ENCODE measurements at regions not wholly inside any gene's neighbourhood (a gene's known extent, or its start where the extent isn't known, plus 50 kb on each side); places are given as distances from the start of the nearest gene placed in this dataset.

DNA sequence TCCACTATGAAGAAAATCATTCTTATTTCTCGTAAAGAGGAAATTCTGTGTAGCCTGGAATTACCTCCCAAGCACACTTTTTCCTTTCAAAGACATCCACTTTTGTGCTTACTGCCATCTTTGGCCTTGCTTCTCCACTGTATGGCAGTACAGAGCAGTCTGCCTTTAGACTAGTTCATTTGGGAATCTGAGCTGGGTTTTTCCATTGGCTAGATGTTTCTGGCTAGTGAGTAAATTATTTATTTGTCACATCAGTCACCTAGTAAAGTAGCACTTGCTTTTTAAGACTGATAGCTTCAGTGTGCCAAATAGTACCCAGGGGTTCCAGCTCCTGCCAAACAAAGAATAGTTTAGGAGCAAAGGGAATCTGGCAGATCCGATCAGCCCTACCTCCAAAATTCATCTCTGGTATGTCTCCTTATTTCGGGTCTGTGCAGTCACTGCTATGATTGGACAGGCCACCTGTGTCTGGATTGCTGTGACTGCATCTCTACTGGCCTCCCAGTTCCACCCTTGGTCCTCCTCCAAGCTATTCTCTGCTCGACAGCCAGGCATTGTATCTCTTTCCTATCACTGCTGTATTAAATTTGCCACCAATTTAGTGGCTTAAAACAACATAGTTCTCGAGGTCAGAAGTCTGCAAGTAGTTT lies 97.6 kb downstream of the NUDT12 start:
- no peak for DNase-seq (ENCODE audit: low read depth in 2 of 3, low spot score in 2 of 3)

DNA sequence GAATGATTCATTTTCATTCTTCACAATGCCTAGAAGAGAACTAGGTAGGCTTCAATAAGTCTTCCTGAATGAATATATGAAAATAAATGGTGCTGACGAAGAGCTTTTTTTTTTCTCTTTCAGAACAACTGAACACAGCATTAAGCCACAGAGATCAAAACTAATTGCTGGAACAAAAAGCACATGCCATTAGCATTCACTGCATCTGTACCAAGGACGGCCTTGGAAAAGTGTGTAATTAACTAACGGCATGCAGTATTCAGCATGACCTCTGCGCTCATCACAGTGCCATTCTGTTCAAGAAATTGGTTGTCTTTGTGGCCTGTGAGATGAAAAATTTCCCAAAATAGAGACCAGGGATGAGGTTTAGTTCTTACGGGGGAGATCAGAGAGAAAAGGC lies 99.3 kb downstream of the NUDT12 start:
- no peak for DNase-seq (ENCODE audit: low read depth in 2 of 3, low spot score in 2 of 3)

DNA sequence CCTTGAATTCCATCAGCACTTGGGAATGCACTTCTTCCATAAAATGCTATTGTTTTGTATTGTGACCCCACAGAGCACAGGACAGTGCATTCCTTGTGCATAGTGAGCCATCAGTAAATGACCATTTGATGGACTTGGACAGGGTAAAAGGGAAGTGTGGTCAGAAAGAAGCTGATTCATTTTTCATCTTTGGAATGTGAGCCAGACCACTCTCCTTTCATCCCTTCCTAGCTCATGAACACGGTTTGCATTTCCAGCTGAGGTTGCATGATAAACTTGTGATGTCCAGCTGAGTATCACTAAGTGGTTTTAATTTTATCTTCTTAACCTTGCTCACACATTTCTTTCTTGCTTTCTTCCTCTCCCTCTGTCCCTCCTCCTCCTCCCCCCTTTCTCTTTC lies 101.3 kb downstream of the NUDT12 start:
- no peak for DNase-seq (ENCODE audit: low read depth in 2 of 3, low spot score in 2 of 3)

DNA sequence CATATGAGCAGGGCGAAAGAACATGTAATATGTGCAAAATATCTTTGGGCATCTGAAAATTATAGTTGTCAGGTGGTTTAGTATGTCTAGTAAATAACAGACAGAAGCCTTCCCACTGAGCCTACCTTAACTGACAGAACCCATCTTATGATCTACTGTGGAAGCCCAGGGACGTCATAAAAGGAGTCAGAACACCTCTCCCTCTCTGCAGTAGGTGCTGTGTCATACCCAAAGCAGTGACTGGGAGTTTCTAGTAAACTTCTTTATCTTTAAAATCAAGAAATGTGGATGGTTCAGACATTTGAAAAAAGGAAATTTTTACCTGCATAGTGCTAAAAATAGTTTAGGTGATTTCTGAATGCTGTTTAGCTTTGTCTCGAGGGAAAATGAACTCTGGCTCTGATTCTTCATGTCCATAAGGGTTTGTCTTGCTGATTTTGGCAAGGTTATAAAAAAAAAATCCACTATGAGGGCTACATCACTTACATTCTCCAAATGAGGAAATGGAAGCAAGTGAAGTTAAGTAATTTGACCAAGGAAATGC lies 104.0 kb downstream of the NUDT12 start:
- DNase-seq (ENCODE audit: low read depth in 2 of 3, low spot score in 2 of 3) = no peak

- DNase-seq (ENCODE audit: low read depth in 2 of 3, low spot score in 2 of 3) = no peak
Observed at GRCh38 chr5:103456476-103456875, 106.1 kb downstream of the NUDT12 start.

DNA sequence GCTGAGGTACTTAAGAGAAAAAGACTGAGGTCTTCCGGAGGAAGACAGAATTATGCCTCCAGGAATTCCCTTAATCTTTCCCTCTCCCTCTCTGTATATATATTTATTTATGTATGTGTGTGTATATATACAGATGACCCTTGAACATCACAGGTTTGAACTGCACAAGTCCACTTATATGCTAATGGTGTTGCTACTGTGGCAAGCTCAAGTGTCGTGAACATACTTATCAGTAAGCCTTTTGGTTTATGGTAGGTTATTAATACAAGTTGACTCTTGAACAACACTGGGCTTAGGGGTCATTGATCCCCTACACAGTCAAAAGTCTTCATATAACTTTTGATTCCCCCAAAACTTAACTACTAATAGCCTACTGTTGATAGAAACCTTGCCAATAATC lies 106.8 kb downstream of the NUDT12 start:
- no peak for DNase-seq (ENCODE audit: low read depth in 2 of 3, low spot score in 2 of 3)

DNA sequence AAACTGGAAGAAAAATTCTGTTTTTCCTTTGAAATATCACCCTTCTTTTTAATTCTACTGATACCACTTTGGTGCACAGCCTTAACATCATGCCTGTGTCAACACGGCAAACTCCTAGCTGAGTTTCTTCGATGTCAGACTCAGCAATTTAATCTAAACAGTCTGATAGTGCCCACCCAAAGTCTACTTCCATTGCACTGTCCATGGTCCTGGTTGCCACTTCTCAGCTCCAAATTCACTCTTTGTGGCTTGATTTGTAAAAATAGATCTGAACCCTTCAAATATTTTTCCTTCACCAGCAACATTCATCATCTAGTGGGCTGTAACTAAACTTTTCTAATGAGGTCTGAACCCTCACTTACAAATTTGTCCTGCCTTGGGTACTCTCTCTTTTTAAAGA lies 107.8 kb downstream of the NUDT12 start:
- peak in 1 of 3 donors; percentile 13 for DNase-seq (ENCODE audit: low read depth in 2 of 3, low spot score in 2 of 3)

- DNase-seq (ENCODE audit: low read depth in 2 of 3, low spot score in 2 of 3) = no peak
Observed at GRCh38 chr5:103452666-103453065, 109.9 kb downstream of the NUDT12 start.

- DNase-seq (ENCODE audit: low read depth in 2 of 3, low spot score in 2 of 3) = no peak
Observed at GRCh38 chr5:103452089-103452488, 110.5 kb downstream of the NUDT12 start.

DNA sequence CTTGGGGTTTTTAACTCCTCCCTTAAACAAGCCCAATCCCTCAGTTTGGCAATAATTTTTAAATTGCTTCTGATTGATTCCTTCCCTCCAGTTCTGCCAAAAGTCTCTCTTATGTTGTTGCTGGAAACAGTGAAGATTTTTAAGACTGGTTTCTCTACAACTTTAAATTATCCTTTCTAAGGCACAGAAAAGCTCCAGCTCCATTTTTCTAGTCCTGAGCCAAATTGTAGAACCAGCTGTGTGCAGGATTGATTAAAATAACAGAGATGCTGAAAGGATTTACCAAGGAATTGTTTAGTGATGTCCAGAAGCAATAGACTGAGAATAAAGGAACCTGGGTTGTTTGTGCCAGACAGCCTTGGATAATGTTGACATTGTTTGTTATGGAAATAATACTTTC lies 111.3 kb downstream of the NUDT12 start:
- no peak for DNase-seq (ENCODE audit: low read depth in 2 of 3, low spot score in 2 of 3)

- no peak for DNase-seq (ENCODE audit: low read depth in 2 of 3, low spot score in 2 of 3)
Observed at GRCh38 chr5:103450333-103451061, 112.1 kb downstream of the NUDT12 start.

- no peak for DNase-seq (ENCODE audit: low read depth in 2 of 3, low spot score in 2 of 3)
Observed at GRCh38 chr5:103446813-103447212, 115.8 kb downstream of the NUDT12 start.

DNA sequence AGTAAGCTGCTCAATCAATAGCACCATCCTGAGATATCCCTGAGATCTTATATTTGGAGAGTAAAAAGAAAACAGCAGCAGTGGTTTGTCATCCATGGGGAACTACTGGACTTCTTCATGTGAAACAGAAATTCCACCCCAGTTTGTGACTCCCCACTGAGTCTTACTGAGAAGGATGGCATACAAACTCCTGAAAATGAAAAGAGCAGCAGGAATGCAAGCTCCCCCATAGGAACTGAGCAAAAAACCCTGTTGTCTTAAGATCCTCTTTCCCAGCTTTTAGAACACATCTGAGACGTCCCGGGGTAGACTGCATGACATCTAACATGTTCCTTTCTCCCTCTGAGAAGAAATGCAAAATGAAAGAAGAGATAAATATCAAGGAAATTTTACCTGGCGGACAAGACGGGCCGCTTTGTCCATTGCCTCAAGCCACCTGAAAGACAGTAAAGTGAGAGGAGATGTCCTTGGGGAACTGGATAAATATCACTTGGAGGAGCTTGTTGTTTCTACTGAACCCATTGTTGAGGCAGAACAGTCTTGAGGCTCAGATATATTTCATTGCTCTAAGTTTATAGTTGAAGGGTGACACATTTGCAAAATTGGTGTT lies 117.1 kb downstream of the NUDT12 start:
- DNase-seq (ENCODE audit: low read depth in 2 of 3, low spot score in 2 of 3) = no peak

- peak in 2 of 3 donors; percentile 2 to 17 for DNase-seq (ENCODE audit: low read depth in 2 of 3, low spot score in 2 of 3)
Observed at GRCh38 chr5:103444333-103445038, 118.1 kb downstream of the NUDT12 start.

GRCh38 chr5:103442750-103443149 lies 119.8 kb downstream of the NUDT12 start:
- DNase-seq (ENCODE audit: low read depth in 2 of 3, low spot score in 2 of 3) = no peak

DNA sequence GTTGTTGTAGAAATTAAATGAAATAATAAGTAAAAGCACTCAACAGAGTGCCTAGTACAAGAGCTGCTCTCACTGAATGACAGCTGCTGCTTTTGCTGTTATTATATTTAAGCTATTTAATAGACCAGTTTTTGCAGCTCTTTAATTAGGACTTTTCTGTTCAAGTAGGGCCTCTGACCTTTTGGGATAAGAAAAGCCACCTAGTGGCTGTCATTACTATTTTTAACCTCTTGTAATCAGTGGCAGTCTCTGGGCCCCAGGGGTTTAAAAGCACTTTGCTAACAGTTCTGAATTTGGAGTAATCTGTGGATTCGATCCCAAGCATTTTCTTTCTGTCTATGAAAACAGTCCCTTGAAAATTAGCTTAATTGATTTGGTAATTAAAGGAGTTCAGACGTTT lies 121.1 kb downstream of the NUDT12 start:
- no peak for DNase-seq (ENCODE audit: low read depth in 2 of 3, low spot score in 2 of 3)

- no peak for DNase-seq (ENCODE audit: low read depth in 2 of 3, low spot score in 2 of 3)
Observed at GRCh38 chr5:103439007-103439406, 123.6 kb downstream of the NUDT12 start.

GRCh38 chr5:103436656-103437055 lies 125.9 kb downstream of the NUDT12 start:
- DNase-seq (ENCODE audit: low read depth in 2 of 3, low spot score in 2 of 3) = no peak

GRCh38 chr5:103436112-103436511 lies 126.5 kb downstream of the NUDT12 start:
- no peak for DNase-seq (ENCODE audit: low read depth in 2 of 3, low spot score in 2 of 3)

DNA sequence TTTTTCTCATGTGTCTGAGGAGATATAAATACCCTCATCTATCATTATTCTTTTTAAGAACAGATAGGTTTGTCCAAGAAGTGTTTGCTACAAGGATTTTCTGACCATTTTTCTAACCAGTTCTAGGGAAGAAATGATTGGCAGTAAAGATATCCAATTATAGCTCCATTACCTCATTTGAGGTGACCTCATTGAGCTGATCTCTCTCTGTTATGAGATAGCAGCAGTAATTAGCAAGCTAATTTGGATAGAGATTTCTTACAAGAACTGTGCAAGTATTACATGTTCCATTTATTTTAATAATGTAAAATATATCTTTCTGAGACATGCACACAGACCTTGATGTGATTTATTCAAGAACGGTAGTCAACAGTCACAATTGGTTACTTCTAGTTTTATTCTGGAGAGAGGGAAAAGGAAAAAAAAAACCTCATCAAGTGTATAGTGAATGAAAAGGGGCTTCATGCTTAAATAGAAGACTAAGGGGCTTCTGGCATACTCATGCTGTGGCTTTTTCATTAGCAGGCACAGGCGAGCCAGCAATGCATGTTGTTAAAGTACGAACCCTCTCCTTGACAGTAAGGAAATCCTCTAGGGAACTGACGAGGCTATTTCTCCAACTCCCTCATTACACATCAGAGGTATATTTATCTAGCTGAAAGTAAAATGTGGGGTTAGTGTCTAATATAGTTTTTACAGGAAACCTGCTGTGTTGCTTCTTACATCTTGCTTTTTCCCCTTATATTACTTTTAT lies 127.3 kb downstream of the NUDT12 start:
- no peak for DNase-seq (ENCODE audit: low read depth in 2 of 3, low spot score in 2 of 3)

Data from hematopoietic multipotent progenitor cell (in vitro differentiated cells).